ENCODE measurements at regions not wholly inside any gene's neighbourhood (a gene's known extent, or its start where the extent isn't known, plus 50 kb on each side); places are given as distances from the start of the nearest gene placed in this dataset.
"Not testable (repeated sequence)": the region's sequence is repeated elsewhere in the genome, so short reads cannot be mapped to it uniquely, and the experiment has no call there.

GRCh38 chr1:224061436-224061835 lies 52.5 kb upstream of the FBXO28 start:
- no peak for DNase-seq (ENCODE audit: extremely low spot score, insufficient read length, low read depth)
- no peak for FAIRE-seq

DNA sequence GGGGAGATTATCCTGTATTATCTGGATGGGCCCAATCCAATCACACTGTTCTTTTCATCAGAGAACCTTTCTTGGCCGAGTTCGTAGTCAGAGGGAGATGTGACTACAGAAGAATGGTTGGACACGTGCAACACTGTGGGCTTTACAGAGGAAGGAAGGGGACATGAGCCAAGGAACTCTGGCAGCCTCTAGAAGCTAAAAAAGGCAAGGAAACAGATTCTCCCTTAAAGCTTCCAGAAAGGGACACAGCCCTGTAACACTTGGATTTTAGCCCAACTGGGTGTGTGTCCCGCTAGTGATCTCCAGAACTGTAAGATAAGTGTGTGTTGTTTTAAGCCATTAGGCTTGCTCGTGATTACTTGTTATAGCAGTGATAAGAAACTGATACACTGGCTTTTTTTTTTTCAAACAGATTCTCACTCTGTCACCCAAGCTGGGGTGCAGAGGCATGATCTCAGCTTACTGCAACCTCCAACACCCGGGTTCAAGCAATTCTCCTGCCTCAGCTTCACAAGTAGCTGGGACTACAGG lies 53.9 kb upstream of the FBXO28 start:
- DNase-seq (ENCODE audit: extremely low spot score, insufficient read length, low read depth): no peak
- no peak for FAIRE-seq

GRCh38 chr1:224058303-224058702 lies 55.6 kb upstream of the FBXO28 start:
- FAIRE-seq (no peak), DNase-seq (ENCODE audit: extremely low spot score, insufficient read length, low read depth) (no peak)

DNA sequence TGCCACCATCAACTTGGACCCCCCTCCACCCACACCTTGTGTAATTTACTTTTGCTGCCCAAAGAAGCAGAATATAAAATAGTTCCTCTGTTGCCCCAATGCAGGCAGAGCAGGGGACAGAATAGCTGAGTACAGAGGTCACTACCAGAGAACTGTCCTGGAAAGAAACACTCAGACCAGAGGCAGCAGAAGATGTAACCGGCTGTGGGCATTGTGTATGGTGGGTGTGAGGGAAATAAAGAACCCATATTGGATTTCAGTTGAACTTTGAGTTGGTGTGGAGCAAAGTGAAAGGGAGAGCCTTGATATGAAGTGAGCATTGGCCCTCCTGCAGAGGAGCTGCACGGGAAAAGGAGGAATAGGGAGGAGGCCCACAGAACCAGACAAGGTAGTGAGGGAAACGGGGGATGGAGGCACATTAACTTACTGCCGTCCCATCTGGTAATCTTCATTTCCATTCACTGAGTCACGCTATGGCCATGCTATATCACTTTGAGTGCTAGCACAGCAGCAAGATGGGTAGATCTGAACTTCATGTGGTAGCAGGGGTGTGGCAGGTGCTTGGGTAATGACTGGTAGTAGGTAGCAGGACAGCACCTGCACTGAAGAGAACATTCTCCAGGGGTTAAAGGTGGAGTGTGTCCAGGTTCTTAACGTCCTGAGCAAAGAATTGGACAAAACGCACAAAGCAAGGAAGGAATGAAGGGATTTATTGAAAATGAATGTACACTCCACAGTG lies 56.3 kb upstream of the FBXO28 start:
- DNase-seq (ENCODE audit: extremely low spot score, insufficient read length, low read depth): no peak
- no peak for FAIRE-seq

DNA sequence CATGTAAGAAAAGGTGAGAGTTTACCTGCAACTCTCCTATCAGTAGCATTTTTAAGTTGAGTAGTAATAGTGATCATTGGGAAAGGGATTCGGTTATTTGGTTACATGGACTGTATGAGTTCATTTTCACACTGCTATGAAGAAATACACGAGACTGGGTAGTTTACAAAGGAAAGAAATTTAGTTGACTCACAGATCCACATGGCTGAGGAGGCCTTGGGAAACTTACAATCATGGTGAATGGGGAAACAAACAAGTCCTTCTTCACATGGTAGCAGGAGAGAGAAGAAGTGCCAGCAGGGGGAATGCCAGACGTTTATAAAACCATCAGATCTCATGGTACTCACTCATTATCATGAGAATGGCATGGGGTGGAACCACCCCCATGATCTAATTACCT lies 59.3 kb upstream of the FBXO28 start:
- FAIRE-seq (no peak), DNase-seq (ENCODE audit: extremely low spot score, insufficient read length, low read depth) (no peak)

GRCh38 chr1:224054012-224054411 lies 59.9 kb upstream of the FBXO28 start:
- DNase-seq (ENCODE audit: extremely low spot score, insufficient read length, low read depth) (no peak), FAIRE-seq (no peak)

DNA sequence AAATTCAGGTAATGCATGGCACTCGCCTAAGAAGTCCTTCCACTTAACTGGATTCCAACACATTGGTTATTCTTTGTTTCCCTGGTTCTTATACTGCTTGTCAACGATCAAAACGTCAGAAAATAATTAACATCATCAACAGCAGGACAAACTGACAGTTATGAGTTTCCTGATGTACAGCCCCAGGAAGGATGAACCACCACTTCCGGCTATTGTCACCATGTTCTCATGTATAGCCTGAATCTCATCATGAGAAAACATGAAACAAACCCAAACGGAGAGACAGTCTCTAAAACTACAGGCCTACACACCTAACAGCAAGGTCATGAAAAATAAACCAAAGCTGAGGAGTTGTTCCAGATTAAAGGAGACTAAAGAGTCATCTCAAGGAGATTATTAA lies 60.5 kb upstream of the FBXO28 start:
- DNase-seq (ENCODE audit: extremely low spot score, insufficient read length, low read depth) (no peak), FAIRE-seq (no peak)

GRCh38 chr1:224052772-224053171 lies 61.1 kb upstream of the FBXO28 start:
- DNase-seq (ENCODE audit: extremely low spot score, insufficient read length, low read depth) (no peak), FAIRE-seq (no peak)

DNA sequence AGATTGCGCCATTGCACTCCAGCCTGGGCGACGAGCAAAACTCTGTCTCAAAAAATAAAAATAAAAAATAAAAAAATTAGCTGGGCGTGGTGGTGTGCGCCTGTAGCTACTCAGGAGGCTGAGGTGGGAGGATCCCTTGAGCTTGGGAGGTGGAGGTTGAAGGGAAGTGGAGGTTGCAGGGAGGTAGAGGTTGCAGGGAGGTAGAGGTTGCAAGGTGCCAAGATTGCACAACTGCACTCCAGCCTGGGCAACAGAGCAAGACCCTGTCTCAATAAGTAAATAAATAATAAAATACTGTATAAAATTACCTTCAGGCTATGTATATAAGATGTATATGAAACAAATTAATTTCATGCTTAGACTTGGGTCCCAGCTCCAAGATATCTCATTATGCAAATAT lies 62.1 kb upstream of the FBXO28 start:
- not testable (repeated sequence) for FAIRE-seq; DNase-seq (ENCODE audit: extremely low spot score, insufficient read length, low read depth)

GRCh38 chr1:224051086-224051406 lies 62.9 kb upstream of the FBXO28 start:
- no peak for DNase-seq (ENCODE audit: extremely low spot score, insufficient read length, low read depth)
- no peak for FAIRE-seq

GRCh38 chr1:224047538-224047937 lies 66.4 kb upstream of the FBXO28 start:
- FAIRE-seq: no peak
- DNase-seq (ENCODE audit: extremely low spot score, insufficient read length, low read depth): no peak

GRCh38 chr1:224045556-224045955 lies 68.4 kb upstream of the FBXO28 start:
- DNase-seq (ENCODE audit: extremely low spot score, insufficient read length, low read depth) (no peak), FAIRE-seq (no peak)

- FAIRE-seq: no peak
- no peak for DNase-seq (ENCODE audit: extremely low spot score, insufficient read length, low read depth)
Measured at GRCh38 chr1:224044420-224044819, 69.5 kb upstream of the FBXO28 start.

DNA sequence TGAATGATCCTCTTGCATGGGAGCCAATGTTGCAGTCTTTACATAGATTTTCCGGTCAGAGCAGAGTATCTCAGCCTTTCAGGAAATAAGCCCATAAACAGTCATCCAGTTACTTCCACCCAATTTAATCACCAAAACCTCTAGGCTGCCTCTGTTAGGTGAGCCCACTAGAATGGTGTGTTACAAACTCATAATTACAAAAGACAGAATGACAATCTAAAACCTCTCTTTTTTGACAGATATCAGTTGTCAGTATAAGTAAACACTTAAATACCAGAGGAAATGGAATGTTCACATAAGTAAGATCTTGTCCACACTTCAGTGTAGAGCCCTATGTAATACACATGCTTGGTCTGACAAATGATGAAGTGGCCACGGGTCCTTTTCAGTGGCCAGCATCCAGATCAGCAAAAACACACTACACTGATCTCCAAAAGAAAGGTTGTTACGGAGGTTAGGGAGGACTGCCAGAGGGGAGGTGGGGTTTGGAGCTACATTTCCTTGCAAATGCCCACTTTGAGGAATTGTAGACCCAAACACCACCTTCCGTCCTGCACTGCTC lies 71.3 kb upstream of the FBXO28 start:
- FAIRE-seq (no peak), DNase-seq (ENCODE audit: extremely low spot score, insufficient read length, low read depth) (no peak)

DNA sequence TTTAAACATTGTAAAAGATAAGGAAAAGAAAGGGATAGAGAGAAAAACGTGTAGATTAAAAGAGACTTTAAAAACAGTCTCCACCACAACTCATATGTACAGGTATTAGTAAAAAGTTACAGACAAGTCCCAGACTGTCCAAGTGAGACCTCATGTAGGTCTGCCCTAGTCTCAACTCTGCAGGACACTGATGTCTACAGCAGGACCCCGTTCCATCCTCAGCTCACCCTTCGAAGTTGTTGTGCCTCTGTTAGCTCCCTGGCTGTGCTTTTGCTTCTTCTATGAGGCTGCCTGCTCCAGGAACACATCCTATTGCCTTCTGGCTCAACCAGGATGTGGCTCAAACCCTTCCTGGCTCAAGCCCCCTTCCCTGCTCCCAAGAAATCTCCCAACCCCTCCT lies 72.9 kb upstream of the FBXO28 start:
- FAIRE-seq: no peak
- DNase-seq (ENCODE audit: extremely low spot score, insufficient read length, low read depth): no peak

DNA sequence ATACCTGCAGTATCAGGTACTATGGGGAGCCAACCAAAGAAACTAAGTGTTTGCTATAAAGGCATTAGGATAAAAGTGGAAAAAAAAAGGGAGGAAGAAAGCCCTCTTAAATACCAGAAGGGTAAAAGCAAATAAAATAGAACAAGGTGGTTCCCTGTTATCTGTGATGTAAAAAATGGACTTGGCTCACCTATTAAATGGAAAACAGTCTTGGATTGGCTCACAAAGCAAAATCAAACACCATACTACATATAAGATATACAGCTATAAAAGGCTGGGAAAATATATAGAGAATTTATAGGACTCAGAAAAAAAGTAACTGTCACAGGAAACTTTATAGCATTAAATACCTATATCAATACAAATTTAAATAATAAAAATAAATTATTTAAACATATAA lies 73.5 kb upstream of the FBXO28 start:
- not testable (repeated sequence) for DNase-seq (ENCODE audit: extremely low spot score, insufficient read length, low read depth); FAIRE-seq

- not testable (repeated sequence) for FAIRE-seq; DNase-seq (ENCODE audit: extremely low spot score, insufficient read length, low read depth)
Measured at GRCh38 chr1:224040006-224040405, 73.9 kb upstream of the FBXO28 start.

- not testable (repeated sequence) for FAIRE-seq; DNase-seq (ENCODE audit: extremely low spot score, insufficient read length, low read depth)
Measured at GRCh38 chr1:224038832-224039231, 75.1 kb upstream of the FBXO28 start.

DNA sequence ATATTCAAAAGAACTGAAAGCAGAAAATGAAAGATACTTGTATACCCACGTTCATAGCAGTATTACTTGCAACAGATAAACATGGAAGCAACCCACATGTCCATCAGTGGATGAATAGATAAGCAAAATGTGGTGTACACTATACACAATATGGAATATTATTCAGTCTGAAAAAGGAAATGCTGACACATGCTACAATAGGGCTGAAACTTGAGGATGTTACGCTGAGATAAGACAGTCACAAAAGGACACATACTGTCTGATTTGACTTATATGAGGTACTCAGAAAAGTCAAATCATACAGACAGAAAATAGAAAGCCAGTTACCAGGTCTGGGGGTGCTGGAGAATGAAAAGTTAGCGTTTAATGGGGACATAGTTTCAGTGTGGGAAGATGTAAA lies 76.5 kb upstream of the FBXO28 start:
- not testable (repeated sequence) for FAIRE-seq; DNase-seq (ENCODE audit: extremely low spot score, insufficient read length, low read depth)

- not testable (repeated sequence) for FAIRE-seq; DNase-seq (ENCODE audit: extremely low spot score, insufficient read length, low read depth)
Measured at GRCh38 chr1:224032608-224033276, 81.2 kb upstream of the FBXO28 start.

- not testable (repeated sequence) for FAIRE-seq; DNase-seq (ENCODE audit: extremely low spot score, insufficient read length, low read depth)
Measured at GRCh38 chr1:224031986-224032385, 81.9 kb upstream of the FBXO28 start.

All from GM18507 (cell line).